Fibroblast of skin of right quadriceps (primary cell): ENCODE measurements at regions not wholly inside any gene's neighbourhood (a gene's known extent, or its start where the extent isn't known, plus 50 kb on each side); places are given as distances from the start of the nearest gene placed in this dataset.

Experiments
- DNase-seq: peaks from one replicate; pipeline ENCODE4 v3.0.0-alpha.2; 2013

- DNase-seq: peak; percentile 25
Measured at GRCh38 chr19:29263305-29264135, 50.6 kb upstream of the UQCRFS1 start.

- DNase-seq: no peak
Measured at GRCh38 chr19:29264897-29265296, 51.9 kb upstream of the UQCRFS1 start.

- no peak for DNase-seq
Measured at GRCh38 chr19:29265436-29265835, 52.5 kb upstream of the UQCRFS1 start.

- DNase-seq: no peak
Measured at GRCh38 chr19:29266001-29266400, 53.0 kb upstream of the UQCRFS1 start.

GRCh38 chr19:29266603-29267002, 53.7 kb upstream of the UQCRFS1 start:
- no peak for DNase-seq

- no peak for DNase-seq
Measured at GRCh38 chr19:29267701-29268100, 54.8 kb upstream of the UQCRFS1 start.

GRCh38 chr19:29268103-29268502, 55.2 kb upstream of the UQCRFS1 start:
- no peak for DNase-seq

GRCh38 chr19:29268721-29269393, 55.9 kb upstream of the UQCRFS1 start:
- DNase-seq: no peak

- DNase-seq: no peak
Measured at GRCh38 chr19:29269641-29270040, 56.7 kb upstream of the UQCRFS1 start.

- no peak for DNase-seq
Measured at GRCh38 chr19:29271341-29271740, 58.4 kb upstream of the UQCRFS1 start.

- no peak for DNase-seq
Measured at GRCh38 chr19:29271911-29272310, 59.0 kb upstream of the UQCRFS1 start.

GRCh38 chr19:29273000-29273640, 60.2 kb upstream of the UQCRFS1 start:
- no peak for DNase-seq

- no peak for DNase-seq
Measured at GRCh38 chr19:29275266-29275665, 62.3 kb upstream of the UQCRFS1 start.

GRCh38 chr19:29277102-29277501, 64.2 kb upstream of the UQCRFS1 start:
- no peak for DNase-seq

GRCh38 chr19:29278716-29279115, 65.8 kb upstream of the UQCRFS1 start:
- DNase-seq: no peak

- DNase-seq: no peak
Measured at GRCh38 chr19:29283366-29283765, 70.4 kb upstream of the UQCRFS1 start.

GRCh38 chr19:29285187-29285687, 72.3 kb upstream of the UQCRFS1 start:
- DNase-seq: no peak

GRCh38 chr19:29285878-29286277, 72.9 kb upstream of the UQCRFS1 start:
- DNase-seq: no peak

GRCh38 chr19:29287061-29287460, 74.1 kb upstream of the UQCRFS1 start:
- DNase-seq: no peak

- DNase-seq: no peak
Measured at GRCh38 chr19:29288256-29288655, 75.3 kb upstream of the UQCRFS1 start.

- no peak for DNase-seq
Measured at GRCh38 chr19:29289020-29289419, 76.1 kb upstream of the UQCRFS1 start.

- DNase-seq: no peak
Measured at GRCh38 chr19:29290853-29291252, 77.9 kb upstream of the UQCRFS1 start.

GRCh38 chr19:29292153-29292552, 79.2 kb upstream of the UQCRFS1 start:
- DNase-seq: no peak

- DNase-seq: no peak
Measured at GRCh38 chr19:29292562-29292961, 79.6 kb upstream of the UQCRFS1 start.
